T-cell (primary cell): ENCODE measurements at regions not wholly inside any gene's neighbourhood (a gene's known extent, or its start where the extent isn't known, plus 50 kb on each side); places are given as distances from the start of the nearest gene placed in this dataset.
"Not testable (repeated sequence)": the region's sequence is repeated elsewhere in the genome, so short reads cannot be mapped to it uniquely, and the experiment has no call there.

ENCODE experiments used
- ATAC-seq, 4 experiments: fragments of 200-7000 bp in 3 of 4; fragments of 150-1000 bp in 1 of 4; cut with Tn5 transposase; replicated peaks in 1 of 4; 1 replicate in 3 of 4; 2 replicates in 1 of 4; pipeline ENCODE4 v1.10.0; 2021; ENCODE audit warnings: moderate library complexity in 3 of 4, mild to moderate bottlenecking in 2 of 4, moderate number of reproducible peaks in 1 of 4
- CTCF ChIA-PET, 2 donors: fragments of 300-600 bp; sonication (Branson Sonifier 250); formaldehyde crosslinking; loops; one replicate each; lab custom pipeline; 2022; ENCODE audit warnings: antibody characterized with exemption in 2 of 2; lab: Charles Lee
- POLR2A ChIA-PET, 2 donors: fragments of 300-600 bp; sonication (Branson Sonifier 250); formaldehyde crosslinking; loops; one replicate each; lab custom pipeline; 2022; ENCODE audit warnings: antibody characterized with exemption in 2 of 2; lab: Charles Lee
- DNase-seq, 35 experiments: peaks; one replicate each; pipeline versions ENCODE4 v3.0.0 to v3.0.0-alpha.2; 2013 to 2023
- H3K27ac ChIP-seq: one replicate; pipeline ENCODE4 v1.5.1; 2013; ENCODE audit warnings: low read length
- H3K27me3 ChIP-seq, 2 experiments: replicated peaks in 1 of 2; 1 replicate in 1 of 2; 2 replicates in 1 of 2; pipeline versions ENCODE4 v1.6.1 to v1.7.0; 2013; ENCODE audit warnings: low read length in 1 of 2, mixed read lengths in 1 of 2; ENCODE audit not compliant: control insufficient read depth in 2 of 2, insufficient read depth in 2 of 2; ENCODE audit errors: extremely low read depth in 1 of 2
- H3K36me3 ChIP-seq, 2 donors: 1 replicate in 1 of 2; 2 replicates in 1 of 2; pipeline versions ENCODE4 v1.6.1 to v1.7.0; 2013; ENCODE audit warnings: low read length in 1 of 2; ENCODE audit not compliant: control insufficient read depth in 2 of 2, insufficient read depth in 1 of 2; ENCODE audit errors: extremely low read depth in 1 of 2
- H3K4me1 ChIP-seq, 2 experiments: 1 replicate in 1 of 2; 2 replicates in 1 of 2; pipeline versions ENCODE4 v1.6.1 to v1.7.0; 2013; ENCODE audit warnings: low read length in 2 of 2, mixed read lengths in 1 of 2; ENCODE audit not compliant: insufficient read depth in 2 of 2, control insufficient read depth in 1 of 2; ENCODE audit errors: extremely low read depth in 1 of 2
- H3K4me3 ChIP-seq, 2 donors: 1 replicate in 1 of 2; 2 replicates in 1 of 2; pipeline versions ENCODE4 v1.5.1 to v1.7.0; 2013; ENCODE audit warnings: mild to moderate bottlenecking in 2 of 2, low read length in 1 of 2, moderate library complexity in 1 of 2; ENCODE audit not compliant: control insufficient read depth in 1 of 2; ENCODE audit errors: extremely low read depth in 1 of 2
- H3K9me3 ChIP-seq: 2 replicates; pipeline ENCODE4 v1.7.0; 2013
- H3K27ac Mint-ChIP-seq, 2 donors: one replicate each; pipeline ENCODE4 v1.8.0; 2020 to 2021; ENCODE audit warnings: mild to moderate bottlenecking in 2 of 2, mixed read lengths in 2 of 2
- H3K27me3 Mint-ChIP-seq, 2 donors: one replicate each; pipeline ENCODE4 v1.8.0; 2021 to 2022; ENCODE audit warnings: mixed read lengths in 2 of 2
- H3K36me3 Mint-ChIP-seq: one replicate; pipeline ENCODE4 v1.8.0; 2021; ENCODE audit warnings: mixed read lengths
- H3K4me1 Mint-ChIP-seq, 3 donors: one replicate each; pipeline ENCODE4 v1.8.0; 2020 to 2022; ENCODE audit warnings: mixed read lengths in 3 of 3, mild to moderate bottlenecking in 1 of 3
- H3K4me3 Mint-ChIP-seq, 3 donors: one replicate each; pipeline ENCODE4 v1.8.0; 2020 to 2022; ENCODE audit warnings: mild to moderate bottlenecking in 3 of 3, mixed read lengths in 3 of 3, moderate library complexity in 3 of 3
- H3K9me3 Mint-ChIP-seq, 3 donors: one replicate each; pipeline ENCODE4 v1.8.0; 2020 to 2022; ENCODE audit warnings: mixed read lengths in 3 of 3
- whole genome bisulfite sequencing: methylation state at CpG from one replicate; pipeline ENCODE4 v1.1.5; 2013; ENCODE audit warnings: missing lambda C conversion rate; ENCODE audit not compliant: insufficient coverage; 5-methylcytosine and 5-hydroxymethylcytosine counted together

DNA sequence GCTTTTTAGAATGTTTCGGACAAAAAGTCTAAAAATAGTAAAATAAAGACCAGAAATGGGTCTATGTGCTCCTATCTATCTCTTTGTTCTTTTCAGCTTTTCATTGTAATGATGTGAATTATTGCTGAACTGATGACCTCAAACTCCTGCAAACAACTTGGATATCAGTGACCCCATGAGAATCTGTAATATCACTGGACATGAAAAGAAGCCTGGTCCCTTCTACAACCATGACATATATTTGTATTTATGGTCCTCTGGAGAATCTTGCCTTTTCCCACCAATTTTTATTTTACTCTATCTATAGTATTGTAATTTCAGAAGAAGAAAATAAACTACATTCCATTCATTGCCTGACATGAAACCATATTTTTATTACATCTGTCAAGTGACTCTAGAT is 740.7 kb upstream of the CA10 start:
- Mint-ChIP-seq H3K4me1 (no peaks in the 10 kb centered on the region), H3K27ac (no peak overlapping the region), H3K4me3 (no peak overlapping the region), H3K27me3 (no peaks in the 10 kb centered on the region), H3K36me3 (no peaks in the 10 kb centered on the region), H3K9me3 (peaks cover 5 to 16% (median 8%) of the 10 kb centered on the region in 3 donors)
- ChIA-PET CTCF (no interaction called here), POLR2A (no interaction called here)
- ATAC-seq: no peak
- Histone ChIP-seq H3K4me1 (no peaks in the 10 kb centered on the region), H3K27me3 (no peaks in the 10 kb centered on the region), H3K4me3 (no peak overlapping the region), H3K27ac (no peak overlapping the region), H3K36me3 (no peaks in the 10 kb centered on the region), H3K9me3 (no peaks in the 10 kb centered on the region)
- no peak for DNase-seq
- no CpG with 5 or more reads among the region's 1 CpG for WGBS

DNA sequence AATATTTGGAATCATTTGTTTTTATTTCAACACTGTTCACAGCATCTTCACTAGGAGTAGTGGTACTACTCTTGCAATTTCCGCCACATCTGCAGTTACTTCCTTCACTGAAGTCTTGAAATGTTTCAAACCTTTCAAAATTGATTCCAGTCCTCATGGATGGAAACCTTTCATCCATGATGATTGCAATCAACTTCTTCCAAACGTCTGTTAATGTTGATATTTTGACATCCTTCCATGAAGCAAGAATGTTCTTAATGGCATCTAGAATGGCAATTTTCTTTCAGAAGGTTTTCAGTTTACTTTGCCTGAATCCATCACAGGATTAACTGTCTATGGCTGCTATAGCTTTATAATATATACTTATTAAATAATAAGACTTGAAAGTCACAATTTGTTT is 736.8 kb upstream of the CA10 start:
- H3K36me3 ChIP-seq: no peaks in the 10 kb centered on the region
- POLR2A ChIA-PET: no interaction called here
- no peaks in the 10 kb centered on the region for H3K9me3 ChIP-seq
- CTCF ChIA-PET: no interaction called here
- no peaks in the 10 kb centered on the region for H3K27me3 ChIP-seq
- H3K4me1 Mint-ChIP-seq: no peaks in the 10 kb centered on the region
- H3K4me3 Mint-ChIP-seq: no peak overlapping the region
- H3K27ac Mint-ChIP-seq: no peak overlapping the region
- no peak overlapping the region for H3K27ac ChIP-seq
- no peaks in the 10 kb centered on the region for H3K4me1 ChIP-seq
- no peaks in the 10 kb centered on the region for H3K27me3 Mint-ChIP-seq
- no peak overlapping the region for H3K4me3 ChIP-seq
- DNase-seq: no peak
- H3K9me3 Mint-ChIP-seq: peaks cover 0 to 10% (median 0%) of the 10 kb centered on the region in 3 donors
- no peaks in the 10 kb centered on the region for H3K36me3 Mint-ChIP-seq
- WGBS: 100% methylated on average over 1 of the region's 2 CpGs
- no peak for ATAC-seq

DNA sequence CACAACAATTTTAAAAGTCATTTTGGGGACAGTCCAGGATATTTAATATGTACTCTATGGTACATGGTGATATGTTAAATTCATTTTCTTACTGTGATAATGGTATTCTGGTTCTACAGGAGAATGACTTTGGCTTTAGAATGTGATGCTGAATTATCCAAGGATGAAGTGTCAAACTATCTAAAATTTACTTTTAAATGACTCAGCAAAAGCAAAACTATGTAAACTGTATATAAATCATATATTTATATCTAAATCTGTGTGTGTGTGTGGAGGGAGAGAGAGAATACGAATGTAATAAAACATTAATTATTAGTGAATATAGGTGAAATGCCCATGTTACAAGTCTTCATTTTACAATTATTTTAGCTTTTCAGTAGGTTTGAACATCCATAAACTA is 733.8 kb upstream of the CA10 start:
- POLR2A ChIA-PET: no interaction called here
- WGBS: no CpG with 5 or more reads among the region's 1 CpG
- Mint-ChIP-seq H3K27ac (no peak overlapping the region), H3K4me1 (no peaks in the 10 kb centered on the region), H3K36me3 (no peaks in the 10 kb centered on the region), H3K4me3 (no peak overlapping the region), H3K9me3 (peaks cover 0 to 5% (median 4%) of the 10 kb centered on the region in 3 donors), H3K27me3 (no peaks in the 10 kb centered on the region)
- ATAC-seq: no peak
- H3K27ac ChIP-seq: no peak overlapping the region
- H3K36me3 ChIP-seq: no peaks in the 10 kb centered on the region
- DNase-seq: no peak
- H3K27me3 ChIP-seq: no peaks in the 10 kb centered on the region
- H3K4me1 ChIP-seq: no peaks in the 10 kb centered on the region
- no peaks in the 10 kb centered on the region for H3K9me3 ChIP-seq
- CTCF ChIA-PET: no interaction called here
- no peak overlapping the region for H3K4me3 ChIP-seq

DNA sequence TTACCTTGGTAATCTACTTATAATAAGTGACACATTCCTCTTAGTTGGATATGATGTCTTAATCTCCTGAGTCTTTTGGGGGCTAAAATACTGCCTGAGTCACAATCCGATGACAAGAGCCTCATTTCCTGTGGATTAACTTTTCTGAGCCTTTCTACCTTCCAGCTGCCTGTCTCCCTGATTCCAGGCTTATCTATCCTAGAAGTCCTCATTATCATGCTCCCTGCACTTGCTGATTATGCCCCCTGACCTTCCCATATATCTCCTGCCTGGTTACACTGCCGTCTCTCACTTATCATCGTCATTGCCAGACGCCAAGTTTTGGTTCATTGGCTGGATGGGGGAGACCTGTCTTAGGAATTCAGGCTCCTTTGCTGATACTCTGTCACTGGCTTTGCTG is 727.4 kb upstream of the CA10 start:
- no peaks in the 10 kb centered on the region for H3K4me1 Mint-ChIP-seq
- H3K9me3 Mint-ChIP-seq: peaks cover 2 to 13% (median 6%) of the 10 kb centered on the region in 3 donors
- Histone ChIP-seq H3K27ac (no peak overlapping the region), H3K4me1 (no peaks in the 10 kb centered on the region), H3K36me3 (no peaks in the 10 kb centered on the region), H3K4me3 (no peak overlapping the region), H3K27me3 (no peaks in the 10 kb centered on the region), H3K9me3 (no peaks in the 10 kb centered on the region)
- no peak overlapping the region for H3K27ac Mint-ChIP-seq
- H3K36me3 Mint-ChIP-seq: no peaks in the 10 kb centered on the region
- no peaks in the 10 kb centered on the region for H3K27me3 Mint-ChIP-seq
- ChIA-PET CTCF (no interaction called here), POLR2A (no interaction called here)
- 91% methylated on average over 4 of the region's 4 CpGs for WGBS
- no peak overlapping the region for H3K4me3 Mint-ChIP-seq
- DNase-seq: no peak
- ATAC-seq: no peak

DNA sequence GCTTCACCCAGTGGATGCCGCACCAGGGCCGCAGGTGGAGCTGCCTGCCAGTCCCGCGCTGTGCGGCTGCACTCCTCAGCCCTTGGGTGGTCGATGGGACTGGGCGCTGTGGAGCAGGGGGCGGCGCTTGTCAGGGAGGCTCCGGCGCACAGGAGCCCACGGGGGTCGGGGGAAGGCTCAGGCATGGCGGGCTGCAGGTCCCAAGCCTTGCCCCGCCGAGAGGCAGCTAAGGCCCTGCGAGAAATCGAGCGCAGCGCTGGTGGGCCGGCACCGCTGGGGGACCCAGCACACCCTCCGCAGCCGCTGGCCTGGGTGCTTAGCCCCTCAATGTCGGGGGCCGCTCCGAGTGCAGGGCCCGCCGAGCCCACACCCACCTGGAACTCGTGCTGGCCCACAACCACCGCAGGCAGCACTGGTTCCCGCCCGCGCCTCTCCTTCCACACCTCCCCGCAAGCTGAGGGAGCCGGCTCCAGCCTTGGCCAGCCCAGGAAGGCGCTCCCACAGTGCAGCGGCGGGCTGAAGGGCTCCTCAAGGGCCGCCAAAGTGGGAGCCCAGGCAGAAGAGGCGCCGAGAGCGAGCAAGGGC is 725.5 kb upstream of the CA10 start:
- H3K4me3 ChIP-seq, H3K27ac ChIP-seq, ATAC-seq, H3K36me3 Mint-ChIP-seq, CTCF ChIA-PET, H3K4me3 Mint-ChIP-seq, H3K27me3 ChIP-seq, H3K27me3 Mint-ChIP-seq, H3K27ac Mint-ChIP-seq, H3K36me3 ChIP-seq, H3K4me1 ChIP-seq, DNase-seq, H3K4me1 Mint-ChIP-seq, H3K9me3 ChIP-seq: not testable (repeated sequence)
- POLR2A ChIA-PET: interaction anchor here in 1 of 2 donors (0.5 kb wide), 1 partner anchor 146 kb away, joined by 3 read pairs; no protein-coding TSS in a partner anchor
- H3K9me3 Mint-ChIP-seq: peaks cover 3 to 13% (median 4%) of the 10 kb centered on the region in 3 donors
- 36% methylated on average over 43 of the region's 43 CpGs for WGBS

DNA sequence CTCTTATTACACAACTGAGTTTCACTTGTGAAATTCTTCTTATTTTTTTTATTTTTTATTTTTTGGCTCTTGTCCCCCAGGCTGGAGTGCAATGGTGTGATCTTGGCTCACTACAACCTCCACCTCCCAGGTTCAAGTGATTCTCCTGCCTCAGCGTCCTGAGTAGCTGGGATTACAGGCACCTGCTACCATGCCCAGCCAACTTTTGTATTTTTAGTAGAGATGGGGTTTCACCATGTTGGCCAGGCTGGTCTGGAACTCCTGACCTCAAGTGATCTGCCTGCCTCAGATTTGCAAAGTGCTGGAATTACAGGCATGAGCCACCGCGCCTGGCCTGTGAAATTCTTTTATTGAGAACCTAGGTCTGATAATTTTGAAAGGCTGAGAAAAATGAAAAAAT is 688.3 kb upstream of the CA10 start:
- H3K27me3 ChIP-seq, DNase-seq, ATAC-seq, H3K27ac ChIP-seq, POLR2A ChIA-PET, H3K9me3 Mint-ChIP-seq, H3K36me3 ChIP-seq, H3K4me3 ChIP-seq, H3K4me3 Mint-ChIP-seq, H3K4me1 Mint-ChIP-seq, H3K4me1 ChIP-seq, H3K27me3 Mint-ChIP-seq, H3K9me3 ChIP-seq, CTCF ChIA-PET, H3K36me3 Mint-ChIP-seq, H3K27ac Mint-ChIP-seq: not testable (repeated sequence)
- no CpG with 5 or more reads among the region's 3 CpGs for WGBS

DNA sequence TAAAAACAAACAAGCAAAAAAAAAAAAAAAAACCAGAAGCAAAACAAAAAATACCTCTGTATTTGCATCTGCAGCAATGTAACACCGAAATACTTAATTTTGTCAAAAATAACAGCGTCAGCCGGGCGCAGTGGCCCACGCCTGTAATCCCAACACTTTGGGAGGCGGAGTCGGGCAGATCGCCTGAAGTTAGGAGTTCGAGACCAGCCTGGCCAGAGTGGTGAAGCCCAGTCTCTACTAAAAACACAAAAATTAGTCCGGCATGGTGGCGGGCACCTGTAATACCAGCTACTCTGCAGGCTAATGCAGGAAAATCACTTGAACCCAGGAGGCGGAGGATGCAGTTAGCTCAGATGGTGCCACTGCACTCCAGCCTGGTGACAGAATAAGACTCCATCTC is 683.5 kb upstream of the CA10 start:
- H3K4me1 ChIP-seq: no peaks in the 10 kb centered on the region
- Mint-ChIP-seq H3K9me3 (peaks cover 15 to 18% (median 16%) of the 10 kb centered on the region in 3 donors), H3K4me1 (no peaks in the 10 kb centered on the region), H3K27me3 (no peaks in the 10 kb centered on the region), H3K4me3 (no peak overlapping the region), H3K36me3 (no peaks in the 10 kb centered on the region), H3K27ac (no peak overlapping the region)
- ChIA-PET POLR2A (no interaction called here), CTCF (no interaction called here)
- DNase-seq (no peak), ATAC-seq (no peak)
- no peaks in the 10 kb centered on the region for H3K9me3 ChIP-seq
- H3K27me3 ChIP-seq: no peaks in the 10 kb centered on the region
- H3K27ac ChIP-seq: no peak overlapping the region
- no peaks in the 10 kb centered on the region for H3K36me3 ChIP-seq
- WGBS: 87% methylated on average over 12 of the region's 12 CpGs
- no peak overlapping the region for H3K4me3 ChIP-seq
